Left lung (tissue), 4 donors: ENCODE measurements at regions not wholly inside any gene's neighbourhood (a gene's known extent, or its start where the extent isn't known, plus 50 kb on each side); places are given as distances from the start of the nearest gene placed in this dataset.

Source experiments
- ATAC-seq: fragments of 200-7000 bp; cut with Tn5 transposase; one replicate; pipeline ENCODE4 v1.9.1; 2020; ENCODE audit warnings: moderate library complexity
- DNase-seq, 4 donors: peaks; one replicate each; pipeline ENCODE4 v3.0.0-alpha.2; 2013 to 2020
- H3K27ac ChIP-seq, 2 donors: fragments of 200-600 bp; sonication (generic) in 1 of 2; one replicate each; pipeline versions ENCODE4 v1.5.0 to v1.8.0; 2020 to 2021
- H3K27me3 ChIP-seq, 2 donors: fragments of 200-600 bp; sonication (generic) in 1 of 2; one replicate each; pipeline versions ENCODE4 v1.5.0 to v1.8.0; 2020 to 2021
- H3K36me3 ChIP-seq, 2 donors: fragments of 200-600 bp; sonication (generic) in 1 of 2; one replicate each; pipeline versions ENCODE4 v1.5.0 to v1.8.0; 2020 to 2021
- H3K4me1 ChIP-seq, 2 donors: fragments of 200-600 bp; one replicate each; pipeline ENCODE4 v1.8.0; 2021
- H3K4me3 ChIP-seq, 2 donors: fragments of 200-600 bp; sonication (generic) in 1 of 2; one replicate each; pipeline versions ENCODE4 v1.5.0 to v1.8.0; 2020 to 2021; ENCODE audit warnings: mild to moderate bottlenecking in 1 of 2
- H3K9me3 ChIP-seq, 2 donors: fragments of 200-600 bp; sonication (generic) in 1 of 2; one replicate each; pipeline versions ENCODE4 v1.5.0 to v1.8.0; 2020 to 2021
- intact Hi-C, 2 donors: fragments of 100-400 bp; cut with DNase I; formaldehyde crosslinking; loops; one replicate each; pipeline versions ENCODE4 v1.11.2 to v1.14.2; 2022
- TF ChIP-seq, protein P1 (sequence below), 2 donors: fragments of 200-600 bp; sonication (generic) in 1 of 2; IDR thresholded peaks; one replicate each; pipeline versions ENCODE4 v1.5.0 to v1.8.0; 2021; ENCODE audit warnings: antibody characterized with exemption in 2 of 2
- donor health status: DM: no; HTN: yes; CAD: no.
- donor health status: DM: no; HTN: no; CAD: no.

DNA sequence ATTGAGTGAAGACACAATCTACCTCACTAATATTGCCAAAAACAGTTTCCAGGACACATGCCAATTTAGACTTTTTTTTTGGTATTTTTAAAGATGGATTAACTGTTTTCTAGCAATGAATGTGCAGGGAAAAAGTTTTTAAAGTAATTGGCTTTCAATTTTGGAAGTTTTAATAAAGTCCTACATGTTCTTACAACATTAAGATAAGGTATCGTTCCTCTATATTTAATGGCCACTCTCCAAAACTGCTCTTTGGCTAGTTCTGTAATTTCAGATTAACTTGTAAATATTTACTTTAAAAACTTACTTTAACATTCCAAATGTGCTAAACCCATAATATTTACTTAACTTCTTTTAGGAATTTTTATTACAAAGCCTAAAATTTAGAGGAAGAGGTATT, 1332.2 kb upstream of the PRMT6 start:
- Histone ChIP-seq H3K4me1 (no peaks in the 10 kb centered on the region), H3K9me3 (no peaks in the 10 kb centered on the region), H3K36me3 (no peaks in the 10 kb centered on the region), H3K27ac (no peak overlapping the region), H3K27me3 (no peaks in the 10 kb centered on the region), H3K4me3 (no peak overlapping the region)
- ATAC-seq (no peak), DNase-seq (peak in 1 of 4 donors; percentile 19)
- intact Hi-C loops, result no loop called here
- TF ChIP-seq, protein P1, sequence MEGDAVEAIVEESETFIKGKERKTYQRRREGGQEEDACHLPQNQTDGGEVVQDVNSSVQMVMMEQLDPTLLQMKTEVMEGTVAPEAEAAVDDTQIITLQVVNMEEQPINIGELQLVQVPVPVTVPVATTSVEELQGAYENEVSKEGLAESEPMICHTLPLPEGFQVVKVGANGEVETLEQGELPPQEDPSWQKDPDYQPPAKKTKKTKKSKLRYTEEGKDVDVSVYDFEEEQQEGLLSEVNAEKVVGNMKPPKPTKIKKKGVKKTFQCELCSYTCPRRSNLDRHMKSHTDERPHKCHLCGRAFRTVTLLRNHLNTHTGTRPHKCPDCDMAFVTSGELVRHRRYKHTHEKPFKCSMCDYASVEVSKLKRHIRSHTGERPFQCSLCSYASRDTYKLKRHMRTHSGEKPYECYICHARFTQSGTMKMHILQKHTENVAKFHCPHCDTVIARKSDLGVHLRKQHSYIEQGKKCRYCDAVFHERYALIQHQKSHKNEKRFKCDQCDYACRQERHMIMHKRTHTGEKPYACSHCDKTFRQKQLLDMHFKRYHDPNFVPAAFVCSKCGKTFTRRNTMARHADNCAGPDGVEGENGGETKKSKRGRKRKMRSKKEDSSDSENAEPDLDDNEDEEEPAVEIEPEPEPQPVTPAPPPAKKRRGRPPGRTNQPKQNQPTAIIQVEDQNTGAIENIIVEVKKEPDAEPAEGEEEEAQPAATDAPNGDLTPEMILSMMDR (IDR thresholded peaks at IDR 0.05), result no peak

DNA sequence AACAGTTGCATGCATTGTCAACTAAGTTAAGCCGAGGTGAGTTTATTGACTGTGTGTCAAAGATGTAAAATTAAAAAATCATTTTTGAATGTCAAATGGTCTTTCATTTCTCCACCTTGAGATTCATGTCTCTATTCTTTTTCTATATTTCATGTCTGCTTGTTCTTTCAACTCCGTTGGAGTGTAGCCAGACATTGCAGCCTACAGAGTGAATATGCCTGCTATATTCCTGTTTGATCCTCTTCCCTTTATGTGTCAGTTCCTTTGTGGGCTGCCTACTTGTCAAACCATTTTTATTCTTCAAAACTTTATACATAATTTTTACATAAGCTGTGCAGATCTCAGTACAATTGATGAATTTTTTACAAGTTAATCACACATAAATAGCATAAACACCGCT, 1325.8 kb upstream of the PRMT6 start:
- H3K4me1 ChIP-seq, result no peaks in the 10 kb centered on the region
- no peak overlapping the region for H3K4me3 ChIP-seq
- ATAC-seq, result no peak
- no peak overlapping the region for H3K27ac ChIP-seq
- no peaks in the 10 kb centered on the region for H3K27me3 ChIP-seq
- intact Hi-C loops, result no loop called here
- TF ChIP-seq, protein P1 (IDR thresholded peaks at IDR 0.05), result no peak
- no peaks in the 10 kb centered on the region for H3K9me3 ChIP-seq
- no peak for DNase-seq
- H3K36me3 ChIP-seq, result no peaks in the 10 kb centered on the region

DNA sequence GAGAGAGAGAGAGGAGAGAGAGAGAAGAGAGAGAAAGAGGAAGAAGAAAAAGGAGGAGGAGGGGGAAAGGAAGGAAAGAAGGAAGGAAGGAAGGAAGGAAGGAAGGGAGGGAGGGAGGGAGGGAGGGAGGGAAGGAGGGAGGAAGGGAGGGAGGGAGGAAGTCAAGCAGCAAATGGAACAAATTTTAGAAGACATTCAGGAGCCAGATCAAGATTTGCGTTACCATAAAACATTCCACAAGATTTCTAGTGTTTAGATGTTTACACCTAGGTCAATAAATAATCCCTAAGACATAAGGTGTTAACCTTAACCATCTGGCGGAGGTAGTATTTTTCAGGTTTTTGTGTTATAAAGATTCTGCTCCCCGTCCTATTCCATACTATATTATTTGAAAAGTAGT, 1320.1 kb upstream of the PRMT6 start:
- no peak overlapping the region for H3K27ac ChIP-seq
- H3K9me3 ChIP-seq, result peaks cover 0 to 8% of the 10 kb centered on the region in 2 donors
- H3K4me3 ChIP-seq, result no peak overlapping the region
- DNase-seq (no peak), ATAC-seq (no peak)
- no peaks in the 10 kb centered on the region for H3K36me3 ChIP-seq
- intact Hi-C loops, result no loop called here
- no peaks in the 10 kb centered on the region for H3K4me1 ChIP-seq
- H3K27me3 ChIP-seq, result no peaks in the 10 kb centered on the region
- TF ChIP-seq, protein P1 (IDR thresholded peaks at IDR 0.05), result no peak

DNA sequence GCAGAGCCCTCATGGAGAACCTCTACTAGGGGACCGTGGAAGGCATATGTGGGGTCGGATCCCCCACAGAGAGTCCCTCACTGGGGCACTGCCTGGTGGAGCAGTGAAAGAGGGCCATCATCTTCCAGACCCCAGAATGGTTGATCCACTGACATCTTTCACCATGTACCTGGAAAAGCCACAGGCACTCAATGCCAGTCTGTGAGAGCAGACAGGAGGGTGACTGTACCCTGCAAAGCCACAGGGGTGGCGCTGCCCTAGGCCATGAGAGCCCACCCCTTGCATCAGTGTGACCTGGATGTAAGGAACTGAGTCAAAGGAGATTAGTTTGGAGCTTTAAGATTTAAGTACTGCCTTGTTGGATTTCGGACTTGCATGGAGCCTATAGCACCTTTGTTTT, 1276.7 kb upstream of the PRMT6 start:
- no peaks in the 10 kb centered on the region for H3K36me3 ChIP-seq
- TF ChIP-seq, protein P1 (IDR thresholded peaks at IDR 0.05), result no peak
- no peak overlapping the region for H3K4me3 ChIP-seq
- ATAC-seq (no peak), DNase-seq (peak in 1 of 4 donors; percentile 10)
- intact Hi-C loops, result no loop called here
- H3K27ac ChIP-seq, result no peak overlapping the region
- H3K4me1 ChIP-seq, result no peaks in the 10 kb centered on the region
- H3K9me3 ChIP-seq, result peaks cover 0 to 15% of the 10 kb centered on the region in 2 donors
- no peaks in the 10 kb centered on the region for H3K27me3 ChIP-seq

DNA sequence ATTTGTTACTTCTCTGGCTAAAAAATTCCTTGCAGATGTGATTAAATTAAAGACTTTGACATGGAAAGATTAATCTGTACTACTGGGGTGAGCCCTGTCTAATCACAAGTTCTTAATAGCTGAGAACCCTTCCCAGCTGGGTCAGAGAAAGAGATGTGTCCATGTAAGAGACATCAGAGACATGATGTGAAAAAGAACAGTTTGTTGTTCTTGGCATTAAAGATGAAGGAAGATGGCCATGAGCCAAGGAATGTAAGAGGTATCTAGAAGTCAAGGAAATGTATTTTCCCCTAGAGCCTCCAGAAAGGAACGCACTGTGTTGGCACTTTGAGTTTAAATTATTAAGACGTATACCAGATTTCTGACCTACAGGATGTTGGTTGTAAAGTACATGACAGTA, 1271.5 kb upstream of the PRMT6 start:
- ATAC-seq (no peak), DNase-seq (no peak)
- no peak overlapping the region for H3K27ac ChIP-seq
- H3K4me1 ChIP-seq, result no peaks in the 10 kb centered on the region
- TF ChIP-seq, protein P1 (IDR thresholded peaks at IDR 0.05), result no peak
- H3K36me3 ChIP-seq, result no peaks in the 10 kb centered on the region
- intact Hi-C loops, result no loop called here
- no peaks in the 10 kb centered on the region for H3K9me3 ChIP-seq
- H3K4me3 ChIP-seq, result no peak overlapping the region
- no peaks in the 10 kb centered on the region for H3K27me3 ChIP-seq
